DMS114 treated with DMSO at 0.1 percent for 48 hours (cell line): ENCODE measurements at regions not wholly inside any gene's neighbourhood (a gene's known extent, or its start where the extent isn't known, plus 50 kb on each side); places are given as distances from the start of the nearest gene placed in this dataset.
"Not testable (repeated sequence)": the region's sequence is repeated elsewhere in the genome, so short reads cannot be mapped to it uniquely, and the experiment has no call there.

Source experiments
- DNase-seq: peaks from one replicate; lab custom pipeline; 2025; ENCODE audit not compliant: unreplicated experiment; lab: John Stamatoyannopoulos, UW

DNA sequence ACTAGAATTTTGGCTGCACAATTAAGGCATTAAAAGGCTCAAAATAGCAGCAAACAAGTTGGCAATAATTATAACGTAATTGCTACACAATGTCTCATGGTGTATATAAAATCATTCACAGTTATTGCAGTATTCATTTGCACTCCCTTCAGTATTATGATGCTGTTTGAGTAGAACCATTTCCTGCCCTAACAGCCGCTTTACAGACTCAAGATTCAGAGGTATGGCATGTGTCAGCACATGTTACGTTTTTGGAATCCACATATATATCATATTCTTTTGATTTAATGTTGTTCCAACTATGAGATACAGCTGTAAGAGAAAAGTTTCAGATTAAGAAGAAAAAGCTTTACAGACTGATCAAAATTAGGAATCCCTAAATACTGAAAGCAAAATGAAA is 56.3 kb upstream of the NCKAP5 start:
- DNase-seq, result no peak

DNA sequence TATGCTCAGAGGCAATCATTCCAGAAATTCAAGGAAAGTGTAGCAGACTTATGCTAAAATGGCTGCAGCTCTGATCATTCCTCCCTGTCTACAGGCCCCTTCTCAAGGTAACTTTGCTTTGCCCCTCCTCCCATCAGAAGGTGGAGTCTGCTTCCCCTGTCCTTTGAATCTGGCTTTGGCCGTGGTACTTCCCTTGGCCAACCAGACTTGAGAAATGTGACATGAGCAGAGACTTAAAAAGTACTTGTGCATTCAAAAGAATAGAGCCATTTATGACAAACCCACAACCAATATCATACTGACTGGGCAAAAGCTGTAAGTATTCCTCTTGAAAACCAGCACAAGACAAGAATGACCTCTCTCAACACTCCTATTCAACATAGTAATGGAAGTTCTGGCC is 59.5 kb upstream of the NCKAP5 start:
- DNase-seq, result no peak

DNA sequence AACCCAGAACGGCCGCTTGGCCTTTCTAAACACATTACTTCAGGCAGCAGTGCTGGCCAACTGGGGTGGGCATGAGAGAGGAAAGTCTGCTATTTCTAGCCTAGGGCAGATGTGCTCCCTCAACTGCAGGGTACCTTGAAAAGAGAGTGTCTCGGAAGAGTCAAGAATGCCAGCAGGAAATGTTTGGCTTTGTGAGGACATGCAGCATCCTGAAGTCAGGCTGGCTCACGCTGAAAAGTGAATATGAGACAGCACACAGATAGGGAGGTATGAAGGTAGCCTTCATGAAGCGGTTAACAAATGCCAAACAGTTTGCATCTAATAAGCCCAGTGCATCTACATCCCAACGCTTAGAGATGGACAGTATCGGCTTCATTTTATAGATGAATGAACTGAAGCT is 65.0 kb upstream of the NCKAP5 start:
- DNase-seq, result no peak

DNA sequence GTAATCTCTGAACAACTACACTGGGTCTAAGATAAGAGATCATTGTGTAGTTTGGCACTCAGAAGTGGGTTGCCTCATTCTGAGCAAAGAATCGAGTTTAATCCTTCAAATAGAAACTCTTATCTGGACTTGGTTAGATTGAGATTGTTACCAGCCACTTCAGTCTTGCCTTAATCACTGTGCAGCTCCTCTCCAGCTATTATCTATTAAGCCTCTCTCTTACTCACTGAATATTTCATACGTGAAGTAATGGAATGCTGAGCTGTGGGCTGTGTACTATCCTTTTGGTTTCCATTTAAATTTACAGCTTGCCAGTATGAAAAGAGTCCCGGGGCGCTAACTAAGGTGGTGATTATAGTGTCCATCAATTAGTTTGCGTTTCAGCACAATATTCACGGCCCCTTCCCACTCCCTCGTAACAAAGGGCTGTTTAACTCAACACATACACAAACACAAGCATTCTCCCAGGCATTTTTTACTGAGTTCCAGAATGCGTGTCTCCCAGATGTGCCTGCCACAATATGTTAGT is 65.7 kb upstream of the NCKAP5 start:
- DNase-seq, result no peak

DNA sequence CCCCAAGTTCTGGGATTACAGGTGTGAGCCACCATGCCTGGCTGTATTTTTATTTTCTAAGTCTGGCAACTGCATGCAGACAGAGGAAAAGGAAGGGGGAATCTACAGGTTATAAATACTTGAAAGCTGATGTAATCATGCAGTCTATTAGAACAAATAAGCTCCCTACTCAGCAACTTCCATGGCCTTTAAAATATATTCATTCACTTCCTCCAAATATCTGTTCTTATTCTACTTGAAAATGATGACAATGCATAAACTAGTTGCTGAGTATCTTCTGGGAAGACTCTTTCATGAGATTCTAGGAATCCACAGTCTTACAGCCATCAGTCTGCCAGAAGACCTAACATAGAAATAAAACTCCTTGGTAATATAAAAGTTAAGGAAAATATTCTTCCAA is 66.9 kb upstream of the NCKAP5 start:
- no peak for DNase-seq

DNA sequence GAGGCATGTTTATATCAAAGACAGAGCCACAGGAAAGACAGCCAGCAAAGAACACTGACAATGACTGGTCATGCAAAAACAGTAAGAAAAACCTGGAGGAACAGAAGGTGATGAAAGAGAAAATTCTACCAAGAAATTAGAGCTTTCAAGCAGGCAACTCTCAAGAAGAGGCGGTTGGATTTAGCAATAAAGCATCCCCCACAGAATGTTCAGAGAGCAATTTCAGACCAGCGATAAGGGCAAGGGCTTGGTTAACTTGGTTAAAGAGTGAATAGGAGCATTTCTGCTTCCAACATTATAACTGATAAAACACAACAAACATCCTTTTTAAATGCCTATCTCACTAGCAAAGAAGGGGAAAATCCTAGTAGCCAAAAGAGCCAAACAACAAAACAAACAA is 68.0 kb upstream of the NCKAP5 start:
- DNase-seq, result no peak

DNA sequence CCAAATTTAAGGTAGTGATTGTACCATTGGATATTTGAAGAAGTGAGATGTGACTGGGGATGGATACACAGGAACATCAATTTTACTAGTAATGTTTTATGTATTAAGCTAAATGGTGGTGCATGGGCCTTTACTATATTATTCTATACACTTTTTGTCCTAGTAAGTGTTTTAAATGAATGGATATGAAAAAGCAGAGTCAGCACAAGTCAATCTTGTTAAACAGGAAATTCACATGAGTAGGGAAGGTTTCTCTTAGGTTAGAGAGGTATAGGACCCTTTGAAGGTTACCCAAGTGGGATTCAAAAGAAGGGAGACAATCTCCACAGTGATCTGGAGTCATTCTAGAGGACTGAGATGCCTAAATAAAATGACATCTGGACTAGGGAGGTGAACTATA is 71.8 kb upstream of the NCKAP5 start:
- no peak for DNase-seq

DNA sequence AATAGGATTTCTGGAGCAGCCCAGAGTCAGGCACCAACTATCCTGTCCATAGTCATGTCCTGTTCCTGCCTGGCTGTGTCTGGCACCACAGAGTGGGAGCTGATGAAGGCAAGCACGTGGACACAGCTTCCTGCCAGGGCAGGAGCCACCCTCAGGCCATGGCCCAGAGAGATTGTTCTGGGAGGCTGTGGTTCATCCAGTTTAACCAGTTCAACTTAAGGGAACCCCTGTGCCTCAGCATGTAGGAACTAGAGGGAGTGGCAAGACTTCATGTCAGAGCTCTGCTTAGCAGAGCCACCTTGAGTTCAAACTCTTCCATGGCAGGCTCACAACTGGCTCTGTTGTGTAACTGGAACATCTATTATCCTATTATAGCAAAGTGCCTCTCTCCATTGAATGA is 73.2 kb upstream of the NCKAP5 start:
- no peak for DNase-seq

DNA sequence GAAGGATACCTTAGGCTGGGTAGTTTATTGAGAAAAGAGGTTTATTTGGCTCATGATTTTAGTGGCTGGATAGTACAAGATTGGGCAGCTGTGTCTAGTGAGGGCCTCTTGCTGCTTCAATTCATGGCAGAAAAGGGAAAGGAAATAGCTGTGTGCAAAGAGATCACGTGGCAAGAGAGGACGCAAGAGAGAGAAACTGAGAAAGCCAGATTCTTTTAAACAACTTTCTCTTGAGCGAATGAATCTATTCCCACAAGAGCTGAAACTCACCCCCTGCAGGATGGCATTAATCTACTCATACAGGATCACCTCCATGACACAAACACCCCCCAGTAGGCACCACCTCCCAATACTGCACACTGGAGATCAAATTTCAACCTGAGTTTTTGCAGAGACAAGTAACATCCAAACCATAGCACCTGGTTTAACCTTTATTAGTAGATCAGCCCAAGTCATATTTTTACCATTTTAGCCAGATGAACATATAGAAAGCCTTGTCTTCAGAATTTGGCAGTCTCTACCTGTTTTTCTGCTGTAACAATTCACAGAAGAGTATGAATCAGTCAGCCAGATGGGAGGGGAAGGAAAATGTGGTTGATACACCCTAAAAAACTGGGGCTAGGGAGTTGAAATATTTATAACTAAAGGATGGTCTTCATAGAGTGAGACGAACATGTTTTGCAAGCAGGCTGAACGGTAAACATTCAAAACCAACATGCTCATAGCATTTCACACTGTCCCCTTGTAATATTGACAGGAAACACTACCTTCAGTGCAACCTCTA is 73.9 kb upstream of the NCKAP5 start:
- no peak for DNase-seq

DNA sequence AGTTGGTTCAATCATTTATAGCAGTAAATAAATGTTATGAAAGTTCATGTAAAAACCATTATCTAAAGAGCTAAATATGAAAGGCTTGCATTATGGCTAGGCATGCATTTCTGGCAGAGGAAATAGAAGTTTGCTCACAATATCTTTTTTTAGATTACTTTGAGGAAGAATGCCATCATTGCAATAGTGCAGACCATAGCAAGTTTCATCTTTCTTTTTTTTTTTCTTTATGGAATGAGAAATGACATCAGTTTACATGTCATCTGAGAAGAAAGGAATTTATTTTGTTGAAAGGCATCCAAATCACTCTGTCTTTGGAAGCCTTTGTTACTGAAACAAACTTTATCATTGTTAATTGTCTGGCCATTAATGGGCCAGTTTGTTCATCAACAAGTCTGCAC is 74.5 kb upstream of the NCKAP5 start:
- DNase-seq, result no peak

DNA sequence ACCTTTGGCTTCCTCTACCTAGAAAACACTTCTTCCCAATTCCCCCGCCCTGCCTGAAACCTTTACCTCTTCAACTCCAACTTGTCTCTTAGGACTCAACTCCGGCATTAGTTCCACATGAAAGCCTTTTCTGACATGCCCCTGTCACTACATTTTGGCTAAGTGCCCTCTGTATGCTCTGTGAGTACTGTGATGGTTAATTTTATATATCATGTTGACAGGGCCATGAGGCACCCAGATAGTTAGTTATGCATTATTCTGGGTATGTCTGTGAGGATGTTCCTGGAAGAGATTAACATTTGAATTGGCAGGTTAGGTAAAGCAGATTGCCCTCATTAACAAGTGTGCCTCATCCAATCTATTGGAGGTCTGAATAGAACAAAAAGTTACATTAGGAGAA is 75.6 kb upstream of the NCKAP5 start:
- no peak for DNase-seq

DNA sequence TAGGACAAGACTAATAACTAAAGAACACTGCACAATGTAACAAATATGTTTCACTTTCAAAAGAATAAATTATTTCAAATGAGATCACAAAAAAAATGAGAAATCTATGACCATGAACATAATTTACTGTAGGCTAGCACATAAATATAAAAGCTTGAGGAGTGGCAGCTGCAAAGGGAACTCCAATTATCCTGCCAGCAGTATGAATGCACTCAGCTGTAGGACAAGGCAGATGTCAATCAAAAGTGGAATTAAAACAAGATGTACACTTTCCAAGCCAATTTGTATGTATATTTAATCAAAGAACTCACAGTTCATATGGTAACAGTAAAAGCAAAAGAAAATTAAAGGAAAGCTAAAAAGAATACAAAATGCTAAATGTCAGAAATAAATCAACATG is 76.6 kb upstream of the NCKAP5 start:
- DNase-seq, result no peak

DNA sequence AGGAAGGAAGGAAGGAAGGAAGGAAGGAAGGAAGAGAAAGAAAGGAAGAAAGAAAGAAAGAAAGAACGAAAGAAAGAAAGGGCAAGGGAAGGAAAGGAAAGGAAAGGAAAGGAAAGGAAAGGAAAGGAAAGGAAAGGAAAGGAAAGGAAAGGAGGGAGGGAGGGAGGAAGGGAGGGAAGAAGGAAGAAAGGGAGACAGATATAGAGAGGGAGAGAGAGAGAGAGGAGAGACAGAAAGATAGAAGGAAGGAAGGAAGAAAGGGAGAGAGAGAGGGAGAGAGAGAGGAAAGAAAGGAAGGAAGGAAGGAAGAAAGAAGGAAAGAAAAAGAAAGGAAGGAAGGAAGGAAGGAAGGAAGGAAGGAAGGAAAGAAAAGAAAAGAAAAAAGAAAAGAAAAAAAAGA is 79.1 kb upstream of the NCKAP5 start:
- not testable (repeated sequence) for DNase-seq

DNA sequence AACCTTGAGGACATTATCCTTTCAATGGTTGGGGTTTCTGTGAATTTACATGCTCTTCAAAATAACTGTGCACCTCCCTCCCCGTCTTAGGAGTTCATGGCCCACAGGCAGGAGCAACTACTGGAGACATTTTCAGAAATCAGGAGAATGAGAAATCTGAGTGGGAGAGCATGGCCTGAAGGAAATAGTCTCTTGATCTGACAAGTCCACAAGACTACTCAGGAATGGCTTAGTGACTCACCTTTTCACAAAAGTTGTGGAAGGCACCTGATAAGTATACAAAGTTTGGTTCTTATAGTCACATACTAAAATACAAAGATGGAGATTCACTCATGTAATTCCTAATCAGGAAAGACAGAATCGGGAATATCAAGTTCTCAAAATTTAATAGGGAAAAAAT is 83.6 kb upstream of the NCKAP5 start:
- DNase-seq, result no peak

DNA sequence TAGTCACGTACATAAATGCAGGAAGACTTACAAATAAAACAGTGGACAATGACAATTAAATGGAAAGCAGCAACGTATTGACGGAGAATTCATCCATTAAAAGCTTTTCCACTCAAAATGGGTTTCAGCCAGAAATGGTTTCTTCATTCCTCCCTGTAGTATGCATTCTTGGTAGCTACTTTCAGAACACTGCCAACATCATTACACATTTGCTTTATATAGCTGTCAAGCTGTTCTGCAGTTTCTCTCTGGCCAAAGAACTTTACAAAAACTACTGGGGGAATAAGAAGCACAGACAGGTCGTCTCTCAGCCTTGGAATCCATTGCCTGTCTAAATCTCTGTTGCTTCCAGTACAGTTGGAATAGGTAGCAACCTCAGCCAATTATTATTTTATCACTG is 84.1 kb upstream of the NCKAP5 start:
- DNase-seq, result no peak

DNA sequence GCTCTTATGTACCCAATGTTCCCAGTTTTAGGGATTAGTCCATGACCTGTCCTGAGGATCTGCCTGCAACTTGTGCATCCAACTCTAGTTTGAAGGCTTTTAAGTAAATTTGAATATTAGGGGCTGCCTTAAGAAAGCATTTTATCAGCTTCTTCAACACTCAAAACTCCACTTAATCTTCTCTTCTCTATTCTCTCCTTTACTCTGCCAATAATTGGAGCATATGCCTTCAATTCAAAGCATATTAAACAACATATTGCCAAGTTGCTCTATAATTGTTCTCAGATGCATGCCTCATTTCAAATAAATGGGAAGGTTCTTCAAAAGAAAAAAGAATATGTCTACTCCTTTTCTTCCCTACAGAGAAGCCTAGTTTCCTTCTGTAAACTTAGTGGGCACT is 84.8 kb upstream of the NCKAP5 start:
- no peak for DNase-seq

DNA sequence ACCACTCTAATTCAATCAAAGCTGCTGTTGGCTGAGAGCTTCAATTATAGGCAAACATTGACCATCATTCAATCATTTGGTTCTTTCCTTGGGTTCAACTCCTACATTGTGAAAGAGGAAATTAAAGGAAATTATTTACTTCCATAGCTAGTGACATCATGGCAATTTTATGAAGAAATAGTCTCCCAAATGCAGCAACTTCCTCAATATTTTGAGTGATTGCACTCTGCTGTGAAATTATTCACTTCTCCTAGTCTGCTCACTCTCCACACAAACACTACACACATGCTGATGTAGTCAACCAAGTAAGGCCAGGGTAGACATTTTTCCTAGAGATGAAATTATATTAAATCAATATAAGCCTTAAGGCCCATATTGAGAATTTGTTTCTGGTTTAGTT is 86.7 kb upstream of the NCKAP5 start:
- no peak for DNase-seq

DNA sequence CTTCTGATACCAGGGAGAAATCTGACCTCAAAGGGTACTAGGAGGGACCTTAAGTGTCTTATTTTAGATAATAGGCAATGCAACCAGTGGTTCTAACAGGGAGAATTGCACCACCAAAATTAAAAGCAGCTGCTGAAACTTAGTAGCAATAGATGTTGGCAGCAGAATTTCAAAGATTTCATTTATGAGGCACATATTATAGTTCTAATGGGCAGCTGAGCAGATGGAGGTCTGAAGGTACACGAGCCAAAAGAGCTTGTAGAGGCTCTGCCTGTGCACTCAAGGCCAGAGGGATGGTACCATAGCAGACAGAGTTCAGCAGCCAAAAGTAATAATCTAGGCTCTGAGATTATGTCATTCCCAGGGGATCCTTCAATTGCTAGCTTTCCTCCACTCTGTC is 87.3 kb upstream of the NCKAP5 start:
- no peak for DNase-seq

DNA sequence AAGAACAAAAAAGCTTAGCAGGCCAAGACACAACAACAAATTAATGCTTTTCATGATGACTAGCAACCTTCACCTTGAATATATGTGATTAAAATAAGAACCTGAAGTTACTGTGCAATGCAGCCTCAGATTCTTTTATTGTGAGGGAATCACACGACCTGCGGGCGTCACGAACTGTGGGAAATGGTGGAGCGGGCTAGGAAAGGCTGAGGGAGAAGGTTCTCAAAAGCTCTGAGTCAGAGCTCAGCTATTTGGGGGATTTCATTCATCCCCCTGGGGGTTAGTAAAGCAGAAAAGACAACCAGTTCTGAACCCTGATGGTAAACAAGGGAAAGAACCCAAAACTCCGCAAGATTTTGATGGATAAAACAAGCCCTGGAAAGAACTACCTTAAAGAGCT is 89.3 kb upstream of the NCKAP5 start:
- no peak for DNase-seq

DNA sequence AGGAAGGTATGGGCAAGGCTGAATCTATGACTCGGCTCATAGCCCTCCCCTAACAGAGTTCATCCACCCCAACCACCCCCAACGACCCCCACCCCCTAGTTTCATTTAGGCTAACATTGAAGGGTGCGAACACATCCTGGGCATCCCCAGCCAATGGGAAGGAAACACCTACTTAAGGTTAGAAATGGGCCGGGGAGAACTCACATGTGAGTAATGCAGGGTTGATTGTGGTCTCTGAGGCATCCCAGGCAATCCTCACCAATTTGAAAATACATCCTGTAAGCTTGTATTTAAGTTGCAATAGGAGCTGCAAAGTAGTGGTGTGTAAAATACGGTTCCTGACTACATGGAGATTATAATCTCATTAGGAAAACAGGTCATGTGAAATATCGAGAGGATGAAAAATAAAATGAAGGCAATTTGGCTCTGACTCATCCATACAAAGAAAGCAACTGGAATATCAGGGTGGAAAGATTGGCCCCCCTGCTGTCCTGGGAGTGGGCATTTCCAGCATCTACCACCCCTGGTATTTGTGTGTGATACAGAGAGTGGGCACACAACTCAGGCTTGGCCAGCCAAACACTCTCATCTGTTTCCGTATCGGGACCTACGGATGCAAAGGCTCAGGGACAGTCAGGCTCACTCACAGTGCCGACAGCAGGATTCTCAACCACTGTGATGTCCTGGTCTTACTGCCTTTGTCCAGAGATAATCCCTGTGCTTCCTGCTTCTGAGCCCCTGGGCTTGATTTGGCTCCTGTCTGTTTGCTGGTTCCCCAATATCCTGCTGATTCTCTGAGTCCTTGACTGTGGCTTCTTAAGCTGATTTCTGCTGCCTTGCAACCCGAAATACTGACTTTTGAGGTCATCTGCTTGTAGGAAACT is 90.0 kb upstream of the NCKAP5 start:
- DNase-seq, result no peak

DNA sequence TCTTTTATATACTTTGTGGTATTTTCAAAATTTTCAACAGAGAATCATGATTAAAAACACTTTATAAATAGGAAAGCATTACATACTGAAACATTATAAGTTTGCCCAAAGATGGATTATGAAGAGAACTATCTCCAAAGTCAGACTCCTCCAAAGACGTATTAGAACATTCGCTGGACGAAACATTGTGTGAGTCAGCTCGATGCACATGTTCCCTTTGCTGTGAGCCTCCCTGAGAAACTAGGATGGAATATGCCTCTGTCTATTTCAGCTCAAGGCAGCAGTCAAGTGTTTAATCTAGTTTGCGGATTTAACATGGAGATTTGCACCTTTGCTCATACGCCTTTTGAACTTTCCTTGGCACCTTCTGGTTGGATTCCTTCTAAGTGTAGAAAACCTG is 92.2 kb upstream of the NCKAP5 start:
- no peak for DNase-seq

DNA sequence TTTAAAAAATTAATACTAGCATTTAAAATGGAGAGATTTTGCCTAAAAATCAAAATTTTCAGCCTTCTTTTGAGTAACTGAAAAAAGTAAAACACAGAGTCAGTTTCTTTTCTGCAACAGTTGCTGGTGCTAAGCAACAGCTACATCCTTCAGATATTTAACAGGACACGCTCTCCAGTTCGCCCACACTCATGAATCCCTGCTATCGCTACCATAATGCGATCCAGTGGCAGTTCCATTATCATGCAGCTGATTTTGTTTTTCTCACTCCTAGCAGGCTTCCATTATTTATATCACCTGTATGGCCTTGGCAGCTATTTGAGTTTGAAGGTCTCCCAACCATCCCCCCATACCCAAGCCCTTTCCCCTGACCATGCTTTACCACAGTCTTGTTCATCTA is 93.1 kb upstream of the NCKAP5 start:
- no peak for DNase-seq
